Thyroid gland (tissue), 4 donors: ENCODE measurements at regions not wholly inside any gene's neighbourhood (a gene's known extent, or its start where the extent isn't known, plus 50 kb on each side); places are given as distances from the start of the nearest gene placed in this dataset.
A peak's percentile ranks its signal among the peaks of the same experiment; 100 is the strongest.

Experiments used
- DNase-seq, 2 donors: peaks; one replicate each; pipeline ENCODE4 v3.0.0-alpha.2; 2019
- H3K27ac ChIP-seq, 3 donors: fragments of 200-600 bp; sonication (generic); 1 replicate in 2 of 3; 2 replicates in 1 of 3; pipeline ENCODE4 v1.5.1; 2016 to 2019; ENCODE audit warnings: mild to moderate bottlenecking in 1 of 3, moderate library complexity in 1 of 3
- H3K27me3 ChIP-seq: fragments of 200-600 bp; sonication (generic); one replicate; pipeline ENCODE4 v1.5.1; 2019
- H3K36me3 ChIP-seq, 2 donors: fragments of 200-600 bp; sonication (generic); one replicate each; pipeline ENCODE4 v1.5.1; 2016 to 2019
- H3K4me1 ChIP-seq, 2 donors: fragments of 200-600 bp; sonication (generic); one replicate each; pipeline ENCODE4 v1.5.1; 2017 to 2019
- H3K4me3 ChIP-seq, 3 donors: fragments of 200-600 bp; sonication (generic); replicated peaks in 1 of 3; 1 replicate in 2 of 3; 2 replicates in 1 of 3; pipeline ENCODE4 v1.5.1; 2016; ENCODE audit warnings: mild to moderate bottlenecking in 1 of 3
- H3K9me3 ChIP-seq: fragments of 200-600 bp; sonication (generic); one replicate; pipeline ENCODE4 v1.5.1; 2017
- POLR2A ChIP-seq, 2 donors: fragments of 450-650 bp; IDR thresholded peaks; one replicate each; pipeline ENCODE4 v1.6.1; 2017; ENCODE audit warnings: antibody characterized with exemption in 2 of 2, mild to moderate bottlenecking in 2 of 2, moderate library complexity in 1 of 2
- WGBS, 2 donors: methylation state at CpG; one replicate each; pipeline ENCODE4 v1.1.5; 2017; 5-methylcytosine and 5-hydroxymethylcytosine counted together
- intact Hi-C: fragments of 100-400 bp; cut with DNase I; formaldehyde crosslinking; loops from one replicate; pipeline ENCODE4 v1.15.1; 2023
- TF ChIP-seq, protein P1 (sequence below), 6 experiments: fragments of 200-600 bp in 3 of 6; fragments of 450-650 bp in 3 of 6; sonication (generic) in 3 of 6; IDR thresholded peaks; one replicate each; pipeline ENCODE4 v1.5.1; 2016 to 2019; ENCODE audit warnings: antibody characterized with exemption in 6 of 6, mild to moderate bottlenecking in 2 of 6, inconsistent platforms in 1 of 6, moderate library complexity in 1 of 6

- Histone ChIP-seq H3K9me3 (no peaks in the 10 kb centered on the region), H3K27me3 (no peaks in the 10 kb centered on the region), H3K4me1 (no peaks in the 10 kb centered on the region), H3K27ac (no peak overlapping the region), H3K4me3 (no peak overlapping the region), H3K36me3 (no peaks in the 10 kb centered on the region)
- DNase-seq: no peak
- 91 to 93% methylated on average over 5 of the region's 5 CpGs for WGBS, 2 donors
- intact Hi-C loops: no loop called here
- TF ChIP-seq, protein P1, sequence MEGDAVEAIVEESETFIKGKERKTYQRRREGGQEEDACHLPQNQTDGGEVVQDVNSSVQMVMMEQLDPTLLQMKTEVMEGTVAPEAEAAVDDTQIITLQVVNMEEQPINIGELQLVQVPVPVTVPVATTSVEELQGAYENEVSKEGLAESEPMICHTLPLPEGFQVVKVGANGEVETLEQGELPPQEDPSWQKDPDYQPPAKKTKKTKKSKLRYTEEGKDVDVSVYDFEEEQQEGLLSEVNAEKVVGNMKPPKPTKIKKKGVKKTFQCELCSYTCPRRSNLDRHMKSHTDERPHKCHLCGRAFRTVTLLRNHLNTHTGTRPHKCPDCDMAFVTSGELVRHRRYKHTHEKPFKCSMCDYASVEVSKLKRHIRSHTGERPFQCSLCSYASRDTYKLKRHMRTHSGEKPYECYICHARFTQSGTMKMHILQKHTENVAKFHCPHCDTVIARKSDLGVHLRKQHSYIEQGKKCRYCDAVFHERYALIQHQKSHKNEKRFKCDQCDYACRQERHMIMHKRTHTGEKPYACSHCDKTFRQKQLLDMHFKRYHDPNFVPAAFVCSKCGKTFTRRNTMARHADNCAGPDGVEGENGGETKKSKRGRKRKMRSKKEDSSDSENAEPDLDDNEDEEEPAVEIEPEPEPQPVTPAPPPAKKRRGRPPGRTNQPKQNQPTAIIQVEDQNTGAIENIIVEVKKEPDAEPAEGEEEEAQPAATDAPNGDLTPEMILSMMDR (IDR thresholded peaks at IDR 0.05): no peak
- no peak for TF ChIP-seq POLR2A (IDR thresholded peaks at IDR 0.05)
These were observed 383.0 kb downstream of the LRIG3 start for GRCh38 chr12:58537278-58537677.

DNA sequence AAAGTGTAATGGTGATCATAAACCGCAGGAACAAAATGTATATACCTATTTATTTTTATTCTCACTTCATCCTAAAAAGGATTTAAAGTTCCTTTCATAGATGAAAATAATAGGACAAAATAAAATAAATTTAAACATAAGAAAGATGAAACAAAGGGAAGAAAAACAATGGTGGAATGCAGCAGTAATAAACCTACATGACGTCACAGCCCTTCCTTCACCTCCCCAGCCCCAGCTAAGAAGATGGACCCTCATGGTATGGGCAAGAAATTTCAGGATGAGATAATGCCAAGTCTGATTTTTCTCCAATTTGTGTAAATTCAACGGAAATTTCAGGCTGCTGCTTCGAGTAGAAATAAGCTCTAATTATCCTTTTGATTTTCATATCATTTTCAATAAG is 381.0 kb downstream of the LRIG3 start:
- Histone ChIP-seq H3K9me3 (no peaks in the 10 kb centered on the region), H3K4me3 (no peak overlapping the region), H3K27me3 (no peaks in the 10 kb centered on the region), H3K36me3 (no peaks in the 10 kb centered on the region), H3K27ac (no peak overlapping the region), H3K4me1 (no peaks in the 10 kb centered on the region)
- no peak for DNase-seq
- 78 to 84% methylated on average over 4 of the region's 4 CpGs for WGBS, 2 donors
- intact Hi-C loops: no loop called here
- TF ChIP-seq, protein P1 (IDR thresholded peaks at IDR 0.05): no peak
- TF ChIP-seq POLR2A (IDR thresholded peaks at IDR 0.05): no peak

DNA sequence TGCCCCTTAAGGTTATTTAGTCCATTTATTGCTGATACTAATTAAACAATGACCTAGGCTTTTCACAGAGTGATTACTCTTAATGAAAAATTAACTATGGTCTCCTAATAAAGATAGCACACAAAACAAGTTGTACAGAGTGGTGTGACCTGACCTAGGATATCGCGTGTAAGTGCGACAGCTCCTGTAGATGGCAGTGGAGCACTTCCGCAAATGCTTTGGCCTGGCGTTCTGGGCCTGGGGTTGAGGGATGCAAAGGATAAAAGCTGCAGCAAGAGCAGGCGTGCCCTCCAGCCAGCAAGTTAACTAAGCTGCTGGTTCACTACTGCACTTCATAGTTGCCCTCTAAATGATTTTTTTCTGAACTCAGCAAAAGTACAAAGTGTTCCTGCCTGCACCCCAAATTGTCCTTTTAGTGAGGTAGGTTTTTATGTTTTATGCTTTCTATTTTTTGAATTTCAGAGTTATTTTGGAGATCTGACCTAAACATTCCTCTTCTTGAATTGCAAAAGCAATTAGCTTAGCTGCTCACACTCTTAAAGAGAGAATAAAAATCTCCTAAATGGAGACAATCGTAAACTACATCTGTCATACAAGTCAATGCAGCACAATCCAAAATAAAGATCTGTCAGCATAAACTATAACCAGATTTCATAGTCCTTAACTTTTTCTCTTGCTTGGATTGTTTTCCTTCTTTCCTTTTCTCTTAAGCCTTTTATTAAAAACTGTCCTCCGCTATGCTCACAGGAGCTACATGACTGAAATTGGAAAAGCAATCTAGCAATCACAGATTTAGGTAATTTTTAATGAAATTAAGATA is 379.6 kb downstream of the LRIG3 start:
- 32 to 35% methylated on average over 8 of the region's 8 CpGs for WGBS, 2 donors
- H3K27me3 ChIP-seq: no peaks in the 10 kb centered on the region
- no peak overlapping the region for H3K27ac ChIP-seq
- no peaks in the 10 kb centered on the region for H3K9me3 ChIP-seq
- intact Hi-C loops: loop anchor here (10.0 kb wide), 1 partner anchor 554 kb away; no protein-coding TSS in a partner anchor
- no peak overlapping the region for H3K4me3 ChIP-seq
- no peaks in the 10 kb centered on the region for H3K36me3 ChIP-seq
- peak; percentile 65 to 70 for DNase-seq
- TF ChIP-seq POLR2A (IDR thresholded peaks at IDR 0.05): no peak
- TF ChIP-seq, protein P1 (IDR thresholded peaks at IDR 0.05): peak in 5 of 6 experiments; percentile 16 to 82 (median 73)
- no peaks in the 10 kb centered on the region for H3K4me1 ChIP-seq

GRCh38 chr12:58541300-58541690 is 379.0 kb downstream of the LRIG3 start:
- H3K9me3 ChIP-seq: no peaks in the 10 kb centered on the region
- H3K4me1 ChIP-seq: no peaks in the 10 kb centered on the region
- intact Hi-C loops: loop anchor here (10.0 kb wide), 1 partner anchor 554 kb away; no protein-coding TSS in a partner anchor
- no peak overlapping the region for H3K4me3 ChIP-seq
- H3K27me3 ChIP-seq: no peaks in the 10 kb centered on the region
- H3K27ac ChIP-seq: no peak overlapping the region
- H3K36me3 ChIP-seq: no peaks in the 10 kb centered on the region
- 95 to 97% methylated on average over 3 of the region's 3 CpGs for WGBS, 2 donors
- DNase-seq: no peak
- TF ChIP-seq, protein P1 (IDR thresholded peaks at IDR 0.05): no peak
- no peak for TF ChIP-seq POLR2A (IDR thresholded peaks at IDR 0.05)

DNA sequence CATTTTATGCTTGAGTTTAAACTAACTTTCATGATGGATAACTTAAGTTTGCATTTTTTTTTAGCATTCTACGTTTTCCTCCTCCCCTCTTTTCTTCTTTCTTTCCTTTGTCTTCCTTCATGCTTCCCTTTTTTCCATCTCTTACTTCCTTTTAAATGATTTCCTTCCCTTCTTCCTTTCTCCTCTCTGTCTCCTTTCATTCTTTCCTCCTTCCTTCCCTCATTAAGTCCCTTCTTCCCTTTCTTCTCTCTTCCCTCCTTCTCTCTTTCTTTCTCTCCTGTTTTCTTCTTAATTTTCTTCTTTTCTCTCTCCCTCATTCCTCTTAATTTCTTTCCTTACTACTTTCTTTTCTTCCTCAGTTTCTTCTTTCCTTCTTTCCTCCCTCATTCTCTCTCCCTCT is 376.0 kb downstream of the LRIG3 start:
- intact Hi-C loops: loop anchor here (10.0 kb wide), 1 partner anchor 551 kb away; no protein-coding TSS in a partner anchor
- Histone ChIP-seq H3K4me1 (no peaks in the 10 kb centered on the region), H3K27ac (no peak overlapping the region), H3K9me3 (no peaks in the 10 kb centered on the region), H3K27me3 (no peaks in the 10 kb centered on the region), H3K36me3 (no peaks in the 10 kb centered on the region), H3K4me3 (no peak overlapping the region)
- WGBS, 2 donors: 76 to 82% methylated on average over 1 of the region's 1 CpG
- no peak for TF ChIP-seq POLR2A (IDR thresholded peaks at IDR 0.05)
- TF ChIP-seq, protein P1 (IDR thresholded peaks at IDR 0.05): no peak
- DNase-seq: no peak
